Upper lobe of left lung (tissue), 6 donors: ENCODE measurements at regions not wholly inside any gene's neighbourhood (a gene's known extent, or its start where the extent isn't known, plus 50 kb on each side); places are given as distances from the start of the nearest gene placed in this dataset.

Source experiments
- ATAC-seq, 2 donors: fragments of 200-7000 bp; cut with Tn5 transposase; one replicate each; pipeline ENCODE4 v1.9.1; 2022; ENCODE audit warnings: mild to moderate bottlenecking in 2 of 2, moderate library complexity in 2 of 2; ENCODE audit not compliant: low FRiP score in 2 of 2
- DNase-seq, 2 donors: peaks; one replicate each; pipeline ENCODE4 v3.0.0-alpha.2; 2019 to 2020
- H3K27ac ChIP-seq, 4 donors: fragments of 200-600 bp; sonication (generic); one replicate each; pipeline ENCODE4 v1.5.1; 2016 to 2019
- H3K27me3 ChIP-seq, 4 donors: fragments of 200-600 bp; sonication (generic); one replicate each; pipeline ENCODE4 v1.5.1; 2017 to 2019
- H3K36me3 ChIP-seq, 4 donors: fragments of 200-600 bp; sonication (generic); one replicate each; pipeline ENCODE4 v1.5.1; 2016 to 2019
- H3K4me1 ChIP-seq, 4 donors: fragments of 200-600 bp; sonication (generic); one replicate each; pipeline ENCODE4 v1.5.1; 2018 to 2019
- H3K4me3 ChIP-seq, 4 donors: fragments of 200-600 bp; sonication (generic); one replicate each; pipeline ENCODE4 v1.5.1; 2017 to 2019; ENCODE audit warnings: mild to moderate bottlenecking in 2 of 4, moderate library complexity in 1 of 4
- H3K9me3 ChIP-seq, 4 donors: fragments of 200-600 bp; sonication (generic); one replicate each; pipeline ENCODE4 v1.5.1; 2018 to 2019
- CTCF ChIP-seq, 6 experiments: fragments of 450-650 bp in 4 of 6; fragments of 200-600 bp in 2 of 6; sonication (generic) in 2 of 6; IDR thresholded peaks; one replicate each; pipeline ENCODE4 v1.5.1; 2016 to 2019; ENCODE audit warnings: antibody characterized with exemption in 6 of 6
- EP300 ChIP-seq, 4 donors: sonication (generic); formaldehyde crosslinking; IDR thresholded peaks; one replicate each; pipeline ENCODE4 v1.5.1; 2017; ENCODE audit warnings: antibody characterized with exemption in 4 of 4, control low read depth in 2 of 4
- POLR2A ChIP-seq, 4 donors: fragments of 450-650 bp; IDR thresholded peaks; one replicate each; pipeline ENCODE4 v1.5.1; 2016 to 2017; ENCODE audit warnings: antibody characterized with exemption in 4 of 4, mild to moderate bottlenecking in 2 of 4
- POLR2AphosphoS5 ChIP-seq, 2 donors: sonication (generic); formaldehyde crosslinking; IDR thresholded peaks; one replicate each; pipeline ENCODE4 v1.5.1; 2017; ENCODE audit warnings: antibody characterized with exemption in 2 of 2
- WGBS, 2 donors: methylation state at CpG; one replicate each; pipeline ENCODE4 v1.1.5; 2017 to 2018; 5-methylcytosine and 5-hydroxymethylcytosine counted together
- donor health status: DM: no; HTN: no; CAD: no; lungs with moderate emphysema.
- donor health status: DM: no; HTN: yes; CAD: no; lungs with severe emphysema.

DNA sequence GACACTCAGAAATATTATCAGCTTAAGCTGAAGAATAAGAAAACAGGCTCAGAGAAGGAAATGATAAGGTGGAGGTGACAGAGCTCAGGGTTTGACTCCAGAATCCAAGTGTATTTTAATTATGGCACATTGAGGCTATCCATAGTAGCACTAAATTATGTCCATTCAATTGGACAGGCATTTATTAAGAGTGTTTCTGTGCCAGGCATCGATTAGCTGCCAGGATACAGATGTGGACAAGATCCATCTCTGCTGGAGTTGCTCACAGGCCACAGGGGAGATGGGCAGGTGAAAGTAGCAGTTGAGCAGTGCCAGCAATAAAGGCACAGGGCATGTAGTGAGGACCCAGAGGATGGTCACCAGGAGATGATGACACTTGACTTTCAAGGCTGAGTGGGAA lies 592.5 kb downstream of the INSC start:
- no peak for ATAC-seq
- Histone ChIP-seq H3K27ac (no peak overlapping the region), H3K27me3 (no peaks in the 10 kb centered on the region), H3K4me1 (peaks cover 0 to 10% (median 6%) of the 10 kb centered on the region in 4 donors), H3K4me3 (no peak overlapping the region), H3K9me3 (no peaks in the 10 kb centered on the region), H3K36me3 (no peaks in the 10 kb centered on the region)
- TF ChIP-seq POLR2A (IDR thresholded peaks at IDR 0.05), result no peak
- TF ChIP-seq CTCF (IDR thresholded peaks at IDR 0.05), result no peak
- TF ChIP-seq POLR2AphosphoS5 (IDR thresholded peaks at IDR 0.05), result no peak
- TF ChIP-seq EP300 (IDR thresholded peaks at IDR 0.05), result no peak
- no peak for DNase-seq
- 85 to 87% methylated on average over 1 of the region's 1 CpG for WGBS, 2 donors

DNA sequence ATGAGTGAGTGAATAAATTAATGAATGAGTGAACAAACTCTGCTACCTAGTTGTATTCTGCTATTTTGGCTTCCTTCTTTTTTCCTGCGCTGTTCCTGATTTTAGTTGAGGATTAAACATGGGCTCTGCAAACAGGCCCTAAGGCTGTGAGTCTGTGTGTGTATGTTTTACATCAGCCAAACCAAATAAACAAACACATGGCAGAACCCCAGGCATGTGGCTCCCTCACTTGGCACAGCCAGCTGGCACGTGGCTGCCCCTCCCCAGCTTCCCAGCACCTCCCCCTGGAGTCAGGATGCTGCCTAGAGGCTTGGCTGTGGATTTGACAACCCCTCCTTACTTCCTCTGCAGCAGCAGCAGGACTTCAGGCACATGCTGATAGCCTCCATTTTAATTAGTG lies 593.2 kb downstream of the INSC start:
- no peak overlapping the region for H3K4me3 ChIP-seq
- DNase-seq (peak; percentile 26 to 60), ATAC-seq (peak in 1 of 2 donors; percentile 32)
- no peaks in the 10 kb centered on the region for H3K9me3 ChIP-seq
- no peak for TF ChIP-seq POLR2A (IDR thresholded peaks at IDR 0.05)
- TF ChIP-seq CTCF (IDR thresholded peaks at IDR 0.05), result no peak
- peak in 1 of 2 donors; percentile 45 for TF ChIP-seq POLR2AphosphoS5 (IDR thresholded peaks at IDR 0.05)
- no peak for TF ChIP-seq EP300 (IDR thresholded peaks at IDR 0.05)
- 28 to 30% methylated on average over 2 of the region's 2 CpGs for WGBS, 2 donors
- no peaks in the 10 kb centered on the region for H3K36me3 ChIP-seq
- peaks cover 0 to 10% (median 6%) of the 10 kb centered on the region in 4 donors for H3K4me1 ChIP-seq
- no peaks in the 10 kb centered on the region for H3K27me3 ChIP-seq
- H3K27ac ChIP-seq, result no peak overlapping the region

- Histone ChIP-seq H3K27me3 (no peaks in the 10 kb centered on the region), H3K27ac (no peak overlapping the region), H3K9me3 (no peaks in the 10 kb centered on the region), H3K4me3 (no peak overlapping the region), H3K4me1 (peaks cover 3 to 10% (median 7%) of the 10 kb centered on the region in 4 donors), H3K36me3 (no peaks in the 10 kb centered on the region)
- TF ChIP-seq CTCF (IDR thresholded peaks at IDR 0.05) (no peak), POLR2AphosphoS5 (IDR thresholded peaks at IDR 0.05) (no peak)
- WGBS, 2 donors, result 50 to 54% methylated on average over 3 of the region's 3 CpGs
- ATAC-seq (no peak), DNase-seq (no peak)
Measured at GRCh38 chr11:15710580-15711275, 596.0 kb downstream of the INSC start.

GRCh38 chr11:15711311-15711710 lies 596.6 kb downstream of the INSC start:
- Histone ChIP-seq H3K27ac (no peak overlapping the region), H3K27me3 (no peaks in the 10 kb centered on the region), H3K4me1 (peaks cover 3 to 10% (median 7%) of the 10 kb centered on the region in 4 donors), H3K4me3 (no peak overlapping the region), H3K36me3 (no peaks in the 10 kb centered on the region), H3K9me3 (no peaks in the 10 kb centered on the region)
- DNase-seq, result no peak
- TF ChIP-seq POLR2AphosphoS5 (IDR thresholded peaks at IDR 0.05), result no peak
- no peak for TF ChIP-seq POLR2A (IDR thresholded peaks at IDR 0.05)
- TF ChIP-seq CTCF (IDR thresholded peaks at IDR 0.05), result no peak
- TF ChIP-seq EP300 (IDR thresholded peaks at IDR 0.05), result no peak
- 56 to 76% methylated on average over 2 of the region's 2 CpGs for WGBS, 2 donors
- no peak for ATAC-seq
